ENCODE measurements at regions not wholly inside any gene's neighbourhood (a gene's known extent, or its start where the extent isn't known, plus 50 kb on each side); places are given as distances from the start of the nearest gene placed in this dataset.

DNA sequence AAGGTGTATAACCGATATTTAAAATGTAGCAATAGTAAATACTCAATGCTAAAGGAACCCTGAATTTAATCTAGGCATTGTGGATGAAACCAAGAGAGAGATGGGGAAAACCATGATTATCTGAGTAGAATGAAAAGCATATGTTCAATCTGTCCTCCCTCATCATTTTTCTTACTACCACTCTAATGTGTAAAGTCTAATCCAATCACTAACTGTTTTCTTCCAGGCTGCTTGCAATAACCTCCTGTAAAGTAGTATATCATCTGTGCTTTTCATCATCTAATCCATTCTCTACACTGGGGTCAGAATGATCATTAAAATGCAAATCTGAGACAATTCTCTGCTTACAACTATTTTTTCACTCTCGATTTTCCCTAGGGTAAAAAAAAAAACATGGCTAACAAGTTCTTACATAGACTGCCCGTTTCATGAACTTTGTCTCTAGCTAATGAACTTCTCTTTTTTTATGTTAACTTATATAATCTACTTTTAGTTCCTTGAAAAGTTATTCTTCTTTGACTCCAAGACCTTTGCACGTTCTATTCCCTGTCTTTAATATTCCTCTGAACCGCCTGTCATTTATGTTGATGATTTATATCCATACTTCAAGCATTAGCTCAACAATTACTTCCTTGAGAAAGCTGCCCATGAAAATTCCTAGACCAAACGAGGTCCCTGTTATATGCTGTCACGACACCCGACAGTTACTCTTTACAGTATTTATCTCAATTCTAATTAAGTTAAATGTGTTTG, 94.7 kb upstream of the SLC8A1 start:
- no peak for DNase-seq (ENCODE audit: extremely low read depth, low read depth)
- TF ChIP-seq, protein P1, sequence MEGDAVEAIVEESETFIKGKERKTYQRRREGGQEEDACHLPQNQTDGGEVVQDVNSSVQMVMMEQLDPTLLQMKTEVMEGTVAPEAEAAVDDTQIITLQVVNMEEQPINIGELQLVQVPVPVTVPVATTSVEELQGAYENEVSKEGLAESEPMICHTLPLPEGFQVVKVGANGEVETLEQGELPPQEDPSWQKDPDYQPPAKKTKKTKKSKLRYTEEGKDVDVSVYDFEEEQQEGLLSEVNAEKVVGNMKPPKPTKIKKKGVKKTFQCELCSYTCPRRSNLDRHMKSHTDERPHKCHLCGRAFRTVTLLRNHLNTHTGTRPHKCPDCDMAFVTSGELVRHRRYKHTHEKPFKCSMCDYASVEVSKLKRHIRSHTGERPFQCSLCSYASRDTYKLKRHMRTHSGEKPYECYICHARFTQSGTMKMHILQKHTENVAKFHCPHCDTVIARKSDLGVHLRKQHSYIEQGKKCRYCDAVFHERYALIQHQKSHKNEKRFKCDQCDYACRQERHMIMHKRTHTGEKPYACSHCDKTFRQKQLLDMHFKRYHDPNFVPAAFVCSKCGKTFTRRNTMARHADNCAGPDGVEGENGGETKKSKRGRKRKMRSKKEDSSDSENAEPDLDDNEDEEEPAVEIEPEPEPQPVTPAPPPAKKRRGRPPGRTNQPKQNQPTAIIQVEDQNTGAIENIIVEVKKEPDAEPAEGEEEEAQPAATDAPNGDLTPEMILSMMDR (IDR thresholded peaks at IDR 0.05; ENCODE audit: low read depth, low read length): no peak

DNA sequence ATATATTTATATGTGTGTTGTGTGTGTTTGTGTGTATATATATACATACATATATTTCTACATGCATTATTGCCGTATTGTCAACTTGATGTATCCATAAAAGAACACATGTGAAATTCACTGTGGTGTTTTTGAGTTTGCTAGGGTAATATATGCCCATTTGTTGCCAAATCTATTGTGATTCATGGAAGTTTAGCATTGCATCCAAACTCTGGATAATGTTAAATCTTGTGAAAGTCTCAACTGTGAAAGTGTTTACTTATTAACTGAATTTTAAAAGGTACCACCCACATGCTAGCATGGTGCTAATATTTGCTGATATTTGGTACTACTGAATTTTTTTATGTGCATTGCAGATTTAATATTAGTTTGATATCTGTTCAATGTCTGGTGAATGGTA, 96.6 kb upstream of the SLC8A1 start:
- DNase-seq (ENCODE audit: extremely low read depth, low read depth): no peak
- TF ChIP-seq, protein P1 (IDR thresholded peaks at IDR 0.05; ENCODE audit: low read depth, low read length): no peak

DNA sequence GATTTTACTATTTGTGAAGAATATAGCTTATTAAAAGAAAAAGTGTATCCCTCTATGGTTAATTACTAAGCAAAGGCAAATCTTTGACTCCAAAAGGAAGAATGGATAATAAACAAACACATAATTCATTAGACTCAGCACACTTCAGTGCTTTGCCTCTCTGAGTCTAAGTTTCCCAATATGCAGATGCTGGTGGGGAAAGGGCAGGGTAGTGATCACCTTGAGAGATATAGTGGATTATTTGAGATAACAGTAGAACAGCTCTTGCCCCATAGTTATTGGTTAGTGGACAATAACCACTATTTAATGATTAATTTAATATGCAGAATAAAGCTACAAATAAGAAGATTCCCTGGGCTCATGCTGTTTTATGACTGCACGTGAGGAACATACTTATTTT, 98.2 kb upstream of the SLC8A1 start:
- TF ChIP-seq, protein P1 (IDR thresholded peaks at IDR 0.05; ENCODE audit: low read depth, low read length): no peak

DNA sequence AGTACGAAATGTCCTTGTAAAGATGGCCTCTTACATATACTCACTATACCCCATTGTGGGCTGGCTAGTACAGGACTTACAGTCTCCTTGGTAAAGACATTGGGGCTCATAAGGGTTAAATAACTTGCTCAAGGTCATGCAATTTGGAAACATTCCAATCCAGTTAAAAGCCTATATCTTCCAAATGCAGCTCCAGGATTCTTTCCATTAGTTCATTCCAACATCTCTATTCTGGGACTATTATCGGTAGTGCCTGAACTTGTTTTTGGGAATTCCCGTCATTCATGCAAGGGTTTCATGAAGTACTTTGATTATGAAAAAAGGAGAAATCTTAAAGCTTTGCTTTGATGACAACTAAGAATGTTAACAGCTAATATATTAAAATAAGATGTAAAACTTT, 99.2 kb upstream of the SLC8A1 start:
- DNase-seq (ENCODE audit: extremely low read depth, low read depth): no peak

More for the DNA sequence above, 98.2 kb upstream of the SLC8A1 start:
- DNase-seq (ENCODE audit: extremely low read depth, low read depth): no peak

DNA sequence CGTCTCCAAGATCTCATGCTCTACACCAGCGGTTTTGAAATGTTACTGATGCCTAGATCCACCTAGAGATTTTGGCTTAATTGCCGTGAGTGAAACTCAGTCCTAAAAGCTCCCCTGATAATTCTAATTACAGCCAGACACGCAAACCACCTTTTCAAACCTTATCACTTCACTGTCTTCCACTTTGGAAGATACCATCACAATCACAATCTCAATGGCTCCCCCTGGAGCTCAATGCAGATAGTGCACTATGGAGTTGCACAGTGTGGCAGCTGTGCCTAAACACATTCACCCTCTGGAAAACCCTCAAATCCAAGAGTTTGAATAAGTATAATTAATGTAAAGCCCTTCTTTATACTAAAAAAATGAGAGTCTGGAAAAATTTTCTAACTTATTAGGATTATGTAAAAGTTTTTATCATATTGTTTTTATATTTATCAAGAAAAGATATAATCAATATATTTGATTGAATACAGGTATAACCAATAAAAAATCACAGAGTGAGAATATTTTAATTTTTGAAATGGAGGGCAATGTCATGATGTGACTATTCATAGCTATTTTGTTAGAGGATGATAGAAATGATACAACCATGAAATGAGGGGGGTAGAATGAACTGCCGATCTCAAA, 102.9 kb upstream of the SLC8A1 start:
- TF ChIP-seq, protein P1 (IDR thresholded peaks at IDR 0.05; ENCODE audit: low read depth, low read length): peak; percentile 67
- no peak for DNase-seq (ENCODE audit: extremely low read depth, low read depth)

More for the DNA sequence above, 99.2 kb upstream of the SLC8A1 start:
- TF ChIP-seq, protein P1 (IDR thresholded peaks at IDR 0.05; ENCODE audit: low read depth, low read length): no peak

DNA sequence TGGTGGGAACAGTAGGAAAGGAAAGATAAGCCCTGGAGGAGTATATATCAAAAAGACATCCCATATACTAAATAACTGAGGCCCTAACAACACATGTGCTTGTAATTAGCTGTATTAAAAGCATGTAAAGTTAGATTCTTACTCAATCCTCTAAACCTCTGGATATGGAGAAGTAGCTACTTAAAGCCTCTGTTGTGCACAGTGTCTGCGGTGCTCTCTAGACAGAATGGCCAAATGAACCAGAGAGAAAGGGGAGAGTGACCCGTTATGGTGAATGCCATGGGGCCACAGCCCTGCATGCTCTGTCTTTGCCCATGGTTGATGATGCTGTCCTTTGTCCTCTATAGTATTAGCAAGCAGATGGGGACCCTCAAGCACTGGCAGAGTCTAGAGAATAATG, 104.4 kb upstream of the SLC8A1 start:
- DNase-seq (ENCODE audit: extremely low read depth, low read depth): no peak
- TF ChIP-seq, protein P1 (IDR thresholded peaks at IDR 0.05; ENCODE audit: low read depth, low read length): no peak

DNA sequence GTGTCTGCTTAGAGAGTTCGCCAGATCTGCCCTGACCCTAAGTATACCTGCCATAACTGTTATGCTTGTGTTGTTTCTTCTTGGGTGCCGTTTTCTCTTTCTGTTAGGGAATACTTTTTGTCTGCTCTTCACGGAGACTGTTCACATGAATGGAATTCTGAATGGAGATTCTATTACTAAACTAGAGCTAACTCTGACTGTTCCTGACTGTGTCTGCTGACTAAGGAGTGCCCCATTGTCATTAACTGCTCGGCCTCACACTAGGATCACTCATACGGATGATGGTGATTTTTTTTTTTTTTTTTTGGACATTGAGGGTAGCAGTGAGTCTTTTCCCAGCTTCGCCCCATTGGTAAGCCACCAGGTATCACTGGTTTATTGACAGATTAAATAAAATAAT, 104.8 kb upstream of the SLC8A1 start:
- no peak for DNase-seq (ENCODE audit: extremely low read depth, low read depth)
- TF ChIP-seq, protein P1 (IDR thresholded peaks at IDR 0.05; ENCODE audit: low read depth, low read length): no peak

Data from AG09319 (cell line).